Gastroesophageal sphincter (tissue), 4 donors: ENCODE measurements at regions not wholly inside any gene's neighbourhood (a gene's known extent, or its start where the extent isn't known, plus 50 kb on each side); places are given as distances from the start of the nearest gene placed in this dataset.
"Not testable (repeated sequence)": the region's sequence is repeated elsewhere in the genome, so short reads cannot be mapped to it uniquely, and the experiment has no call there.

Source experiments
- ATAC-seq: fragments of 150-250 bp; one replicate; pipeline ENCODE4 v1.9.1; 2016; ENCODE audit warnings: mild to moderate bottlenecking, moderate library complexity
- H3K27ac ChIP-seq, 4 donors: fragments of 200-600 bp; sonication (generic) in 3 of 4; 1 replicate in 3 of 4; 2 replicates in 1 of 4; pipeline ENCODE4 v1.5.1; 2016 to 2019
- H3K27me3 ChIP-seq: fragments of 200-600 bp; sonication (generic); one replicate; pipeline ENCODE4 v1.5.1; 2019
- H3K36me3 ChIP-seq, 2 donors: fragments of 200-600 bp; sonication (generic); one replicate each; pipeline ENCODE4 v1.5.1; 2019; ENCODE audit warnings: control low read depth in 1 of 2
- H3K4me1 ChIP-seq, 3 donors: fragments of 200-600 bp; sonication (generic); 1 replicate in 2 of 3; 2 replicates in 1 of 3; pipeline ENCODE4 v1.5.1; 2016 to 2019; ENCODE audit warnings: control low read depth in 2 of 3
- H3K4me3 ChIP-seq, 2 donors: fragments of 200-600 bp; sonication (generic); one replicate each; pipeline ENCODE4 v1.5.1; 2019; ENCODE audit warnings: mild to moderate bottlenecking in 1 of 2, moderate library complexity in 1 of 2
- H3K9me3 ChIP-seq, 3 donors: fragments of 200-600 bp; sonication (generic); one replicate each; pipeline ENCODE4 v1.5.1; 2017 to 2019; ENCODE audit warnings: control low read depth in 2 of 3
- CTCF ChIP-seq, 4 experiments: fragments of 200-600 bp in 2 of 4; fragments of 450-650 bp in 2 of 4; sonication (generic) in 1 of 4; IDR thresholded peaks; one replicate each; pipeline ENCODE4 v1.5.1; 2017 to 2019; ENCODE audit warnings: antibody characterized with exemption in 4 of 4, mild to moderate bottlenecking in 2 of 4, moderate library complexity in 2 of 4
- EP300 ChIP-seq: sonication (generic); formaldehyde crosslinking; IDR thresholded peaks from one replicate; pipeline ENCODE4 v1.6.1; 2017; ENCODE audit warnings: antibody characterized with exemption, mild to moderate bottlenecking
- POLR2A ChIP-seq, 2 donors: fragments of 450-650 bp; IDR thresholded peaks; one replicate each; pipeline ENCODE4 v1.6.1; 2017; ENCODE audit warnings: antibody characterized with exemption in 2 of 2, mild to moderate bottlenecking in 2 of 2, moderate library complexity in 1 of 2
- POLR2AphosphoS5 ChIP-seq: sonication (generic); formaldehyde crosslinking; IDR thresholded peaks from one replicate; pipeline ENCODE4 v1.6.1; 2017; ENCODE audit warnings: antibody characterized with exemption
- WGBS, 2 donors: methylation state at CpG; one replicate each; pipeline ENCODE4 v1.1.5; 2018; ENCODE audit warnings: low coverage in 1 of 2; 5-methylcytosine and 5-hydroxymethylcytosine counted together

GRCh38 chr1:65613884-65614283 is 178.8 kb upstream of the PDE4B start:
- Histone ChIP-seq H3K27ac (no peak overlapping the region), H3K27me3 (no peaks in the 10 kb centered on the region), H3K9me3 (no peaks in the 10 kb centered on the region), H3K36me3 (peaks cover 0 to 19% of the 10 kb centered on the region in 2 donors), H3K4me1 (no peaks in the 10 kb centered on the region), H3K4me3 (no peak overlapping the region)
- no peak for ATAC-seq
- no peak for TF ChIP-seq EP300
- no peak for TF ChIP-seq POLR2AphosphoS5
- TF ChIP-seq POLR2A (IDR thresholded peaks at IDR 0.05), result no peak
- no peak for TF ChIP-seq CTCF (IDR thresholded peaks at IDR 0.05)
- WGBS, 2 donors, result 93 to 96% methylated on average over 2 of the region's 2 CpGs

DNA sequence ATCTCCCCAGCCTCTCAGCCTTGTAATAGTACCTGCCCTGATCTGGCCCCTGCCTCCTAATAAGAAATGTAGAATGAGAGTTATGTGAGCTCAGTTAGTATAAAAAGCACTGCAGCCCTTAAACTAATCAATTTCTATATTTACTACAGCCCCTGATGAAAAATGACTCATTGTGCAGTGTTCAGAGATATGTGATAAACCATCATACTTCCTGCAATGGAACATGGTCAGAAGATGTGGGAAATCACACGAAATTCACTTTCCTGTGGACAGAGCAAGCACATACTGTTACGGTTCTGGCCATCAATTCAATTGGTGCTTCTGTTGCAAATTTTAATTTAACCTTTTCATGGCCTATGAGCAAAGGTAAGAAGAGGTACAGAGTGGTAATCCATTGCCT is 176.8 kb upstream of the PDE4B start:
- Histone ChIP-seq H3K4me3 (no peak overlapping the region), H3K9me3 (no peaks in the 10 kb centered on the region), H3K27me3 (no peaks in the 10 kb centered on the region), H3K4me1 (no peaks in the 10 kb centered on the region), H3K27ac (no peak overlapping the region), H3K36me3 (peaks cover 0 to 7% of the 10 kb centered on the region in 2 donors)
- 29 to 52% methylated on average over 2 of the region's 2 CpGs for WGBS, 2 donors
- ATAC-seq, result no peak
- TF ChIP-seq CTCF (IDR thresholded peaks at IDR 0.05) (no peak), POLR2A (IDR thresholded peaks at IDR 0.05) (no peak), POLR2AphosphoS5 (no peak), EP300 (no peak)

- H3K4me1 ChIP-seq, H3K36me3 ChIP-seq, H3K27me3 ChIP-seq, H3K27ac ChIP-seq, ATAC-seq, H3K9me3 ChIP-seq, H3K4me3 ChIP-seq: not testable (repeated sequence)
- WGBS, 2 donors, result 69% methylated on average over 1 of the region's 1 CpG; no CpG with 5 or more reads in 1 of the 2 donors
Observed at GRCh38 chr1:65621721-65622120, 171.0 kb upstream of the PDE4B start.

GRCh38 chr1:65623895-65624294 is 168.8 kb upstream of the PDE4B start:
- Histone ChIP-seq H3K27ac (no peak overlapping the region), H3K27me3 (no peaks in the 10 kb centered on the region), H3K36me3 (no peaks in the 10 kb centered on the region), H3K4me1 (no peaks in the 10 kb centered on the region), H3K4me3 (no peak overlapping the region), H3K9me3 (no peaks in the 10 kb centered on the region)
- no peak for TF ChIP-seq POLR2A (IDR thresholded peaks at IDR 0.05)
- TF ChIP-seq POLR2AphosphoS5, result no peak
- no peak for TF ChIP-seq CTCF (IDR thresholded peaks at IDR 0.05)
- no peak for TF ChIP-seq EP300
- 100% methylated on average over 1 of the region's 1 CpG for WGBS, 2 donors
- ATAC-seq, result no peak

- no peak overlapping the region for H3K27ac ChIP-seq
- no peaks in the 10 kb centered on the region for H3K36me3 ChIP-seq
- 88 to 92% methylated on average over 2 of the region's 2 CpGs for WGBS, 2 donors
- H3K4me3 ChIP-seq, result no peak overlapping the region
- H3K4me1 ChIP-seq, result no peaks in the 10 kb centered on the region
- no peaks in the 10 kb centered on the region for H3K9me3 ChIP-seq
- ATAC-seq, result no peak
- no peaks in the 10 kb centered on the region for H3K27me3 ChIP-seq
- no peak for TF ChIP-seq EP300
- no peak for TF ChIP-seq POLR2AphosphoS5
- no peak for TF ChIP-seq POLR2A (IDR thresholded peaks at IDR 0.05)
- no peak for TF ChIP-seq CTCF (IDR thresholded peaks at IDR 0.05)
Observed at GRCh38 chr1:65625528-65625927, 167.2 kb upstream of the PDE4B start.

DNA sequence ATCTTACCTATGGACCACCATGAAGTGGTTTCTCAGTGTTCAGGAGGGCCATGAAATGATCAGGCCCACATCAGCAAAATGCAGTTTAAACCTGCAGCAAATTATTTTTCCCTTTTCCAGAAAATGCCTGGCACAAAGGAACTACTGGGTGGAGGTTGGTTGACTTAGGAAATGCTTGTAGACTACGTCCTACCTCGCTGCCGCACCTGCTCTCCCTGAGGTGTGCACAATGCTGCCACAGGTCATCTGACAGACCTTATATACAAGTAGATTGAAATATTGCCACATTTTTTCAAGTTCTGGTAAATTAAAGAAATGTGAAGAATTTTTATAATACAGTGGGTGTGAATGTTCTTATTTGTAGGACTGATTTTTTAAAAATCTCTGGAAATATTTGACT is 166.7 kb upstream of the PDE4B start:
- ATAC-seq, result no peak
- H3K36me3 ChIP-seq, result no peaks in the 10 kb centered on the region
- H3K4me1 ChIP-seq, result no peaks in the 10 kb centered on the region
- H3K27ac ChIP-seq, result no peak overlapping the region
- H3K9me3 ChIP-seq, result no peaks in the 10 kb centered on the region
- H3K4me3 ChIP-seq, result no peak overlapping the region
- no peaks in the 10 kb centered on the region for H3K27me3 ChIP-seq
- WGBS, 2 donors, result 94 to 97% methylated on average over 3 of the region's 3 CpGs
- TF ChIP-seq CTCF (IDR thresholded peaks at IDR 0.05), result no peak
- no peak for TF ChIP-seq EP300
- no peak for TF ChIP-seq POLR2A (IDR thresholded peaks at IDR 0.05)
- no peak for TF ChIP-seq POLR2AphosphoS5
